Small intestine (tissue), 7 donors: ENCODE measurements at regions not wholly inside any gene's neighbourhood (a gene's known extent, or its start where the extent isn't known, plus 50 kb on each side); places are given as distances from the start of the nearest gene placed in this dataset.

Experiments
- DNase-seq, 2 donors: peaks; one replicate each; pipeline versions ENCODE4 v3.0.0 to v3.0.0-alpha.2; 2013
- FAIRE-seq: peaks from 2 replicates; lab custom pipeline; 2012; peaks lifted over from hg19 to GRCh38; lab: Jason Lieb, UNC
- H3K27ac ChIP-seq, 3 donors: one replicate each; pipeline ENCODE4 v1.5.1; 2013; ENCODE audit warnings: low read length in 2 of 3, mild to moderate bottlenecking in 2 of 3, control low read depth in 1 of 3, inconsistent platforms in 1 of 3, low read depth in 1 of 3, moderate library complexity in 1 of 3
- H3K27me3 ChIP-seq, 3 donors: one replicate each; pipeline ENCODE4 v1.6.1; 2013; ENCODE audit warnings: low read length in 3 of 3, inconsistent platforms in 1 of 3; ENCODE audit not compliant: control insufficient read depth in 3 of 3, insufficient read depth in 3 of 3
- H3K36me3 ChIP-seq, 3 donors: one replicate each; pipeline ENCODE4 v1.6.1; 2013; ENCODE audit warnings: low read length in 3 of 3, inconsistent platforms in 1 of 3, low read depth in 1 of 3, mild to moderate bottlenecking in 1 of 3, moderate library complexity in 1 of 3; ENCODE audit not compliant: control insufficient read depth in 3 of 3, insufficient read depth in 2 of 3
- H3K4me1 ChIP-seq, 3 donors: one replicate each; pipeline ENCODE4 v1.6.1; 2013; ENCODE audit warnings: low read length in 2 of 3, inconsistent platforms in 1 of 3, low read depth in 1 of 3, mild to moderate bottlenecking in 1 of 3, moderate library complexity in 1 of 3; ENCODE audit not compliant: control insufficient read depth in 3 of 3, insufficient read depth in 2 of 3
- H3K4me3 ChIP-seq, 3 donors: one replicate each; pipeline ENCODE4 v1.5.1; 2013; ENCODE audit warnings: low read length in 3 of 3, control low read depth in 1 of 3, inconsistent platforms in 1 of 3, low read depth in 1 of 3, mild to moderate bottlenecking in 1 of 3, moderate library complexity in 1 of 3
- H3K9me3 ChIP-seq, 2 donors: one replicate each; pipeline ENCODE4 v1.6.1; 2013; ENCODE audit warnings: low read depth in 1 of 2, low read length in 1 of 2; ENCODE audit not compliant: control insufficient read depth in 2 of 2, insufficient read depth in 1 of 2
- WGBS, 3 donors: extraction: QIAGEN DNeasy Blood & Tissue Kit; methylation state at CpG; one replicate each; pipeline ENCODE4 v1.1.7; 2013; 5-methylcytosine and 5-hydroxymethylcytosine counted together
- donor health status: healthy with polysubstance abuse.
- donor health status: control.
- donor health status: control.
- donor health status: Bipolar disorder and iron deficiency.
- donor health status: healthy.

GRCh38 chr7:46881507-46882127, 700.3 kb downstream of the TNS3 start:
- Histone ChIP-seq H3K27ac (no peak overlapping the region), H3K36me3 (no peaks in the 10 kb centered on the region), H3K27me3 (no peaks in the 10 kb centered on the region), H3K9me3 (no peaks in the 10 kb centered on the region), H3K4me3 (no peak overlapping the region), H3K4me1 (no peaks in the 10 kb centered on the region)
- WGBS, 3 donors, result 72 to 82% (median 74%) methylated on average over 6 of the region's 6 CpGs
- peak in 1 of 2 donors; percentile 12 for DNase-seq
- no peak for FAIRE-seq

DNA sequence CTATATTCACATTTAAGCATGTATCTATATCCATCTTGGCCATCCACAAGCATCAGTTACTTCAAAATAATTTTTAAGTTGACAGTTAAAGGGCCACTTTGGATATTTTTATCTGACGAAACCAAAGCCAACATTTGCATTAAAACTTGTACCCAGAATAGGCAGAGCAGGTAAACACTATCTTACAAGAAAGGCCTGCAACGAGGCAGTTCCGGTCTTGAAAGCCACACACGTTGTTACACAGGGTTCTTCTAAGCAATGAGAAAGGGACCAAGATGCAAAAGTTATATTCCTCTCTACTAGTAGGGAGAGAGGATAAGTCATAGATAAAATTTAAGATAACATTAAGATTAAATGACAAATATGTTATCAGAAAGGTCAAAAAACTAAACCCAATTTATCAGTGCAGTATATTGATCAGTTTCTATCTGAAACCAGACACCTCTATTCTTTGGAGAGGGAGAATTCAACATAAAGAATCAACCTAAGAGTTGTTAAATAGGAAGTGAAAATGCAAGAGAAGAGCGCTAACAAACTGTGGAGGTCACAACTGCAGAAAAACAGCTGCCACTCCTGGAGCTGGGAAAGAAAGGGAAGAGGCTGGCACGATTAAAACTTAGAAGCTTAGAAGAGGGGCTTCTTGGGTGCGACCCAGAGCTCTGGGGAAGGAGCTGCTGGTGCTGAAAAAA, 701.3 kb downstream of the TNS3 start:
- no peak for FAIRE-seq
- WGBS, 3 donors, result 55 to 70% (median 65%) methylated on average over 7 of the region's 7 CpGs

GRCh38 chr7:46879783-46880182, 702.1 kb downstream of the TNS3 start:
- Histone ChIP-seq H3K4me1 (no peaks in the 10 kb centered on the region), H3K27me3 (no peaks in the 10 kb centered on the region), H3K36me3 (no peaks in the 10 kb centered on the region), H3K4me3 (no peak overlapping the region), H3K9me3 (no peaks in the 10 kb centered on the region), H3K27ac (no peak overlapping the region)
- no peak for DNase-seq
- WGBS, 3 donors, result 52 to 66% (median 53%) methylated on average over 2 of the region's 2 CpGs
- FAIRE-seq, result no peak

More for the DNA sequence above, 701.3 kb downstream of the TNS3 start:
- Histone ChIP-seq H3K36me3 (no peaks in the 10 kb centered on the region), H3K4me1 (no peaks in the 10 kb centered on the region), H3K27ac (no peak overlapping the region), H3K4me3 (no peak overlapping the region), H3K27me3 (no peaks in the 10 kb centered on the region), H3K9me3 (no peaks in the 10 kb centered on the region)
- no peak for DNase-seq

DNA sequence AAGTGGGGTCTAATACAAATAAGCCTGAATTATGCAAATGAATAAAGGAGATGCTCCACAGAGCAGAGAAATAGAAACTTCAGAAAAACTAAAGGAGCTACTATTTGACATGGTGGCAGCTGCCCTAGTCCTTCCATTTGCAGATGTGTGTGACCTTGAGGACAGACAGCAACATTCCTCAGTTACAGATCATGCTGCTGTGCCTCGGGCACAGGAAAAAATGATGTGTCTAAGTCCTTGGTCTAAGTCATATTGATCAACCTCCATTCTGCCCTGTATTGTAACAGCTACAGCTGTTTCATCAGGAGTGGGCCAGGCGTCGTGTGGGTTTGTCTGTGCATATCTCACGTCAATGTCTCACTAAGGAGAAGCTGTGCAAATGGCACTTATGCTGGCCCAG, 710.4 kb downstream of the TNS3 start:
- 81 to 85% (median 82%) methylated on average over 4 of the region's 4 CpGs for WGBS, 3 donors
- Histone ChIP-seq H3K27ac (no peak overlapping the region), H3K36me3 (no peaks in the 10 kb centered on the region), H3K27me3 (no peaks in the 10 kb centered on the region), H3K4me1 (no peaks in the 10 kb centered on the region), H3K4me3 (no peak overlapping the region), H3K9me3 (no peaks in the 10 kb centered on the region)
- DNase-seq (no peak), FAIRE-seq (no peak)

- Histone ChIP-seq H3K36me3 (no peaks in the 10 kb centered on the region), H3K4me3 (no peak overlapping the region), H3K4me1 (no peaks in the 10 kb centered on the region), H3K9me3 (no peaks in the 10 kb centered on the region), H3K27ac (no peak overlapping the region), H3K27me3 (no peaks in the 10 kb centered on the region)
- FAIRE-seq (no peak), DNase-seq (no peak)
- WGBS, 3 donors, result 73 to 81% (median 78%) methylated on average over 4 of the region's 4 CpGs
Observed at GRCh38 chr7:46864716-46865115, 717.2 kb downstream of the TNS3 start.

DNA sequence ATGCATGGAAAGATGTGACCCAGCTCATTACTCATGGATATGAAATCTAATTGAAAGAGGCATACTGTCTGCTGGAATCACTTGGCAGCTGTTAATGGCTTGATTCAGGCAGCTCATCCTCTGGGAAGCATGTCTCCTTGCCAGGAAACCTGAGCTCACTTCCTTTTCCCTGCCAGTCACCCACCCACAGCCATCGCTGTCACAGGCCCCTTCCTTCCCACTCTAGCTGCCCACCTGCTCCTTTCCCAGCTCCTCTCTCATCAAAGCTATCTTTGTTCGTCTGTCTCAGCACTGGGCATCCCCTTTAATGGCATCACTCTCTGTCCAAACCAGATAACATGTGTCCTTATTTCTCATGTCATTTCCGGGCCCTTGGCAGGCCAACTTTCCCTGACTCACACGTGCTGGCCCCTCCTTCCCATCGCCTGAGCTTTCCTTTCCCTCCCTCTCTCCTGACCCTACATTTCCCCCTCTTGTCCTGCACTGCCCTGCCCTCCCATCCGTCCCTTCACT, 721.9 kb downstream of the TNS3 start:
- no peaks in the 10 kb centered on the region for H3K4me1 ChIP-seq
- no peak overlapping the region for H3K4me3 ChIP-seq
- no peak for DNase-seq
- H3K9me3 ChIP-seq, result no peaks in the 10 kb centered on the region
- H3K36me3 ChIP-seq, result no peaks in the 10 kb centered on the region
- H3K27me3 ChIP-seq, result no peaks in the 10 kb centered on the region
- 56 to 63% (median 62%) methylated on average over 6 of the region's 6 CpGs for WGBS, 3 donors
- FAIRE-seq, result no peak
- no peak overlapping the region for H3K27ac ChIP-seq

GRCh38 chr7:46855851-46856250, 726.1 kb downstream of the TNS3 start:
- H3K9me3 ChIP-seq, result no peaks in the 10 kb centered on the region
- H3K4me1 ChIP-seq, result peaks cover 0 to 2% (median 0%) of the 10 kb centered on the region in 3 donors
- H3K27ac ChIP-seq, result no peak overlapping the region
- FAIRE-seq (no peak), DNase-seq (no peak)
- H3K27me3 ChIP-seq, result no peaks in the 10 kb centered on the region
- 53 to 65% (median 62%) methylated on average over 4 of the region's 4 CpGs for WGBS, 3 donors
- H3K4me3 ChIP-seq, result no peak overlapping the region
- no peaks in the 10 kb centered on the region for H3K36me3 ChIP-seq

- H3K4me3 ChIP-seq, result no peak overlapping the region
- 31 to 73% (median 32%) methylated on average over 1 of the region's 1 CpG for WGBS, 3 donors
Observed at GRCh38 chr7:46854958-46855473, 726.9 kb downstream of the TNS3 start.

More at GRCh38 chr7:46854958-46855473, 726.9 kb downstream of the TNS3 start:
- no peak for FAIRE-seq
- H3K9me3 ChIP-seq, result no peaks in the 10 kb centered on the region
- H3K4me1 ChIP-seq, result peaks cover 0 to 2% (median 0%) of the 10 kb centered on the region in 3 donors
- H3K36me3 ChIP-seq, result no peaks in the 10 kb centered on the region
- H3K27me3 ChIP-seq, result no peaks in the 10 kb centered on the region
- DNase-seq, result no peak
- no peak overlapping the region for H3K27ac ChIP-seq
